Neuronal stem cell (in vitro differentiated cells): ENCODE measurements at regions not wholly inside any gene's neighbourhood (a gene's known extent, or its start where the extent isn't known, plus 50 kb on each side); places are given as distances from the start of the nearest gene placed in this dataset.

Experiments used
- DNase-seq: peaks from one replicate; pipeline ENCODE4 v3.0.0-alpha.2; 2013; ENCODE audit warnings: low spot score
- H2AFZ ChIP-seq: one replicate; pipeline ENCODE4 v1.6.1; 2013; ENCODE audit warnings: mild to moderate bottlenecking, low read length, inconsistent platforms
- H2AK5ac ChIP-seq: 2 replicates; pipeline ENCODE4 v1.6.1; 2013; ENCODE audit warnings: low read depth, mild to moderate bottlenecking, inconsistent platforms, low read length, moderate library complexity, mixed read lengths
- H2BK120ac ChIP-seq: 2 replicates; pipeline ENCODE4 v1.6.1; 2013; ENCODE audit warnings: low read depth, mild to moderate bottlenecking, inconsistent platforms, low read length, moderate library complexity, mixed read lengths
- H2BK12ac ChIP-seq: one replicate; pipeline ENCODE4 v1.6.1; 2013; ENCODE audit warnings: low read length, inconsistent platforms
- H2BK15ac ChIP-seq: 2 replicates; pipeline ENCODE4 v1.6.1; 2013; ENCODE audit warnings: mild to moderate bottlenecking, low read length, inconsistent platforms, mixed read lengths
- H2BK5ac ChIP-seq: one replicate; pipeline ENCODE4 v1.6.1; 2013; ENCODE audit warnings: inconsistent platforms, mild to moderate bottlenecking, low read length, moderate library complexity
- H3K14ac ChIP-seq: one replicate; pipeline ENCODE4 v1.6.1; 2013; ENCODE audit warnings: low read length, inconsistent platforms
- H3K18ac ChIP-seq: 2 replicates; pipeline ENCODE4 v1.6.1; 2013; ENCODE audit warnings: low read length, inconsistent platforms
- H3K23ac ChIP-seq: 2 replicates; pipeline ENCODE4 v1.6.1; 2013; ENCODE audit warnings: low read depth, mild to moderate bottlenecking, mixed read lengths, low read length, inconsistent platforms; ENCODE audit not compliant: poor library complexity
- H3K27ac ChIP-seq: replicated peaks from 3 replicates; pipeline ENCODE4 v1.5.1; 2013; ENCODE audit warnings: low read length, inconsistent platforms
- H3K27me3 ChIP-seq, 3 experiments: 2 replicates each; pipeline ENCODE4 v1.6.1; 2013; ENCODE audit warnings: low read length in 3 of 3, mild to moderate bottlenecking in 2 of 3, inconsistent platforms in 1 of 3, low read depth in 1 of 3, mixed read lengths in 1 of 3, moderate library complexity in 1 of 3; ENCODE audit not compliant: control insufficient read depth in 3 of 3, insufficient read depth in 3 of 3
- H3K36me3 ChIP-seq, 2 donors: replicated peaks in 1 of 2; 2 replicates each; pipeline ENCODE4 v1.6.1; 2013; ENCODE audit warnings: low read length in 2 of 2; ENCODE audit not compliant: control insufficient read depth in 2 of 2, insufficient read depth in 2 of 2
- H3K4ac ChIP-seq: 2 replicates; pipeline ENCODE4 v1.6.1; 2013; ENCODE audit warnings: inconsistent platforms, mild to moderate bottlenecking, low read length, moderate library complexity
- H3K4me1 ChIP-seq, 2 donors: 1 replicate in 1 of 2; 2 replicates in 1 of 2; pipeline ENCODE4 v1.6.1; 2013; ENCODE audit warnings: low read length in 2 of 2, low read depth in 1 of 2; ENCODE audit not compliant: control insufficient read depth in 2 of 2, insufficient read depth in 1 of 2
- H3K4me2 ChIP-seq: one replicate; pipeline ENCODE4 v1.6.1; 2013; ENCODE audit warnings: mild to moderate bottlenecking, low read length, inconsistent platforms; ENCODE audit not compliant: insufficient read depth, poor library complexity, severe bottlenecking
- H3K4me3 ChIP-seq, 2 donors: 2 replicates each; pipeline ENCODE4 v1.5.1; 2013; ENCODE audit warnings: low read length in 2 of 2, mild to moderate bottlenecking in 2 of 2, inconsistent platforms in 1 of 2, moderate library complexity in 1 of 2
- H3K79me1 ChIP-seq: one replicate; pipeline ENCODE4 v1.6.1; 2013; ENCODE audit warnings: low read depth, mild to moderate bottlenecking, inconsistent platforms, low read length, moderate library complexity
- H3K9ac ChIP-seq: one replicate; pipeline ENCODE4 v1.6.1; 2013; ENCODE audit warnings: mild to moderate bottlenecking, low read depth, low read length, inconsistent platforms; ENCODE audit not compliant: poor library complexity
- H3K9me3 ChIP-seq, 2 donors: replicated peaks in 1 of 2; 2 replicates each; pipeline versions ENCODE3 to v1.6.1; 2013; ENCODE audit warnings: low read length in 2 of 2, mild to moderate bottlenecking in 2 of 2, inconsistent platforms in 1 of 2, low read depth in 1 of 2, mixed read lengths in 1 of 2, moderate library complexity in 1 of 2; ENCODE audit not compliant: control insufficient read depth in 2 of 2, insufficient read depth in 1 of 2
- H4K8ac ChIP-seq: one replicate; pipeline ENCODE4 v1.6.1; 2013; ENCODE audit warnings: low read depth, mild to moderate bottlenecking, inconsistent platforms, low read length, moderate library complexity
- H4K91ac ChIP-seq: one replicate; pipeline ENCODE4 v1.6.1; 2013; ENCODE audit warnings: low read length, low read depth, mild to moderate bottlenecking, inconsistent platforms; ENCODE audit not compliant: poor library complexity
- WGBS, 2 donors: extraction: QIAGEN DNeasy Blood & Tissue Kit; methylation state at CpG; one replicate each; pipeline ENCODE4 v1.1.7; 2013; ENCODE audit warnings: missing lambda C conversion rate in 2 of 2, mixed read lengths in 1 of 2; ENCODE audit not compliant: insufficient read length in 2 of 2, insufficient replicate concordance in 1 of 2; ENCODE audit errors: extremely low coverage in 2 of 2; 5-methylcytosine and 5-hydroxymethylcytosine counted together

DNA sequence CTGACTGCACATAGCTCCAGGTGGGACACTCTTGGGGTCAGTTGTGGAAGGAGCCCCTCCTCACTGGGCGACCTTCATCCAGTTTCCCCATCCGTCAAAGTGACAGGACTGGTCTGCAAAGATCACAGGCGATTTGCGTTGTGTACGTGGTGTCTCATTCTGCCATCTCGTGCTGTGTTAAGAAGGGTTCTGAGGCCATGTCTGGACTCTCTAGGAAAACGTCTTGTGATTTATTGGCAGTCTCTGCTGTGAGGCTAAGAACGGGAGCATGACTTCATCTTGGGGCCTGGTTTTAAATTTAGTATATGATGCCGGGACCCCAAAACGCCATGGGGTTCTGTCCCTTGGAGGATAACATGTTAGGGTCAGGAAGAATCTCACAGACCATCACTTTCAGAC lies 65.2 kb upstream of the CIBAR2 start:
- Histone ChIP-seq H3K27me3 (no peaks in the 10 kb centered on the region), H3K18ac (no peak overlapping the region), H3K23ac (no peak overlapping the region), H2BK5ac (no peak overlapping the region), H4K91ac (no peak overlapping the region), H3K4ac (no peak overlapping the region), H4K8ac (no peak overlapping the region), H3K9ac (no peak overlapping the region), H3K4me1 (peaks cover 8 to 37% of the 10 kb centered on the region in 2 donors), H2AK5ac (peak overlapping the region; percentile 76), H2BK120ac (no peak overlapping the region), H2AFZ (no peak overlapping the region), H2BK12ac (no peak overlapping the region), H2BK15ac (peak overlapping the region; percentile 72), H3K36me3 (no peaks in the 10 kb centered on the region), H3K79me1 (peaks cover 3% of the 10 kb centered on the region), H3K4me2 (no peak overlapping the region), H3K4me3 (no peak overlapping the region), H3K14ac (no peak overlapping the region), H3K9me3 (no peaks in the 10 kb centered on the region), H3K27ac (no peak overlapping the region)
- WGBS, 2 donors: no CpG with 5 or more reads among the region's 10 CpGs
- no peak for DNase-seq

DNA sequence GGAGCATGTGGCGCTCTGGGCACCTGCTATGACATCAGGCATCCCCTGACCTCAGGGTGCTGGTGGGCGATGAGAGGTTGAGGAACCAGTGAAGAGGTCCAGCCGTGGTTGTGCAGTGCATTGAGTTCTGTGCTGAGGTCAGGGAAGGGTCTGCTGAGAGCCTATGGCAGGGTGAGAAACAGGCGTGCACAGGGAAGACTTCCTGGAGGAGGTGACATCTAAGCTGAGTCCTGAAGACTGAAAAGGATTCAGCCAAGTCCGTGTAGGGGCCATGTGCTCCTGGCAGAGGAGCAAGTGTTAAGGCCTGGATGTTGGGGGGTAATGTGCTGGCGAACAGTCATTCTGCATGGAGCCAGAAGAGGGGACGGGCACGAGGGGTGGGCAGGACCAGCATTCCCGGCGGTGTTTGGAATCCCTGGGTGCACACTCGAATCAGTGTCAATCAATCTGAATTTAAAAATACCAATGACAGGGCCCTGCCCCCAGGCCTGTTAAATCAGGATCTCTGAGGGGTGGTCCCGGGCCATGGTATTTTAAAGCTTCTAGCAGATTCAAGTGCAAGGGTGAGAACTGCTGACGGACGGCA lies 65.8 kb upstream of the CIBAR2 start:
- no peak overlapping the region for H3K23ac ChIP-seq
- H3K9me3 ChIP-seq: peaks cover 0 to 4% of the 10 kb centered on the region in 2 donors
- peak overlapping the region; percentile 72 for H2BK15ac ChIP-seq
- no peak overlapping the region for H3K27ac ChIP-seq
- WGBS, 2 donors: no CpG with 5 or more reads among the region's 14 CpGs
- H3K4me2 ChIP-seq: no peak overlapping the region
- peaks cover 3 to 5% of the 10 kb centered on the region in 2 donors for H3K36me3 ChIP-seq
- H3K14ac ChIP-seq: no peak overlapping the region
- no peak overlapping the region for H3K9ac ChIP-seq
- peak overlapping the region; percentile 76 for H2AK5ac ChIP-seq
- peak overlapping the region; percentile 45 for H3K18ac ChIP-seq
- no peak overlapping the region for H2BK5ac ChIP-seq
- no peak overlapping the region for H2AFZ ChIP-seq
- peak overlapping the region in 1 of 2 donors; percentile 22 for H3K4me3 ChIP-seq
- peaks cover 6 to 32% of the 10 kb centered on the region in 2 donors for H3K4me1 ChIP-seq
- peaks cover 3% of the 10 kb centered on the region for H3K79me1 ChIP-seq
- peak overlapping the region; percentile 33 for H2BK12ac ChIP-seq
- H4K91ac ChIP-seq: no peak overlapping the region
- no peak overlapping the region for H3K4ac ChIP-seq
- H4K8ac ChIP-seq: no peak overlapping the region
- H2BK120ac ChIP-seq: no peak overlapping the region
- no peaks in the 10 kb centered on the region for H3K27me3 ChIP-seq
- DNase-seq: no peak

DNA sequence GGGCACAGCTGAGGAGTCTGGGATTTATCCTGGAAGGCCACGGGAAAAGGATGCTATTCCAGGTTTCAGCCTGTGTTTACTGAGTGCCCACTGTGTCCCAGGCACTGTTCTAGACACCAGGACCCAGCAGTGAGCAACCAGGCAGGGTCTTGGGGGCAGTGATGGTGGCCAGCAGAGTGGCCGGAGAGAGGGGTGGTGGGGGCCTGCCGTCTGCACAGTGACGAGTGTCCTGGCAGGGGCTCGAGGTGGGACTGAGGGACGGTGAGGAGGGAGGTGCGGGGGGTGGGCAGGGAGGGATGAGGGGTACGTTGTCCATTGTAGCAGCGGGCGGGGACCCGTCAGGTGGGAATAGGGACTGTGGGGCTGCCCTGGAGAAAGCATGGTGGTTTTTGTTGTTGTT lies 66.3 kb upstream of the CIBAR2 start:
- H3K27me3 ChIP-seq: no peaks in the 10 kb centered on the region
- DNase-seq: no peak

DNA sequence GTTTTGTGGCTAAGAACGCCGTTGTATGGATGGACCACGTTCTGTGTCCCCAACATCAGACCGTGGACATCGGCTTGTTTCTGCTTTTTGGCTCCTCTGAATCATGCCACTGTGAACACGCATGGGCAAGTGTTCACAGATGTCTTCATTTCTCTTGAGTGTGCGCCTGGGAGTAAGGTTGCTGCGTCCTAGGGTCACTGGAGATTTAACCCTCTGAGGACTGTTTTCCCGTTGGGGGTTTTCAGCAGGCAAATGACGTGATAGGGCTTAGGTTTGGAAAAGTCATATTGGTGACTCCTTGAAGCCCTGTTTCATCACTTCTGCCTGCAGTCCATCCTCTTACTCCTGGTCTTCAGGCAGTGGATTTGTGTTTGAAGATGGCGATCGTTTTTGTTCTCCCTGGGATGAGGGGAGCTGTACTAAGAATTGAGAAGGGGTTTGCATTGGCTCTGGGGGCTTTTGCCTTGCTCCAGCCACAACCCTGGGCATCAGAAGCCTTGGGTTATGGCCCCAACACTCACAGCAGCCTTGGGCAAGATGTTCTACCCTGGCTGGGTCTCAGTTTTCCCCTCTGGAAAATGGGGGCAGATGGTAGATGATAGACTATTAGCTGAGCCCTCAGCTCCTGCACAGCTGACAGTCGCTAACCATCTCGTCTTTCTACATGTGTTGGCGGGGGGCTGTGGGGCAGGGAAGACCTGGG lies 67.2 kb upstream of the CIBAR2 start:
- no CpG with 5 or more reads among the region's 15 CpGs for WGBS, 2 donors
- Histone ChIP-seq H4K91ac (no peak overlapping the region), H3K23ac (no peak overlapping the region), H3K36me3 (peaks cover 3 to 10% of the 10 kb centered on the region in 2 donors), H3K9me3 (peaks cover 10% of the 10 kb centered on the region in 2 donors), H2BK120ac (no peak overlapping the region), H2BK12ac (peak overlapping the region; percentile 11), H3K4me1 (peaks cover 2 to 20% of the 10 kb centered on the region in 2 donors), H3K27ac (no peak overlapping the region), H3K4ac (no peak overlapping the region), H3K79me1 (peaks cover 3% of the 10 kb centered on the region), H2AK5ac (peak overlapping the region; percentile 22), H3K4me2 (no peak overlapping the region), H3K9ac (no peak overlapping the region), H2BK5ac (peak overlapping the region; percentile 7), H2AFZ (no peak overlapping the region), H4K8ac (no peak overlapping the region), H3K27me3 (no peaks in the 10 kb centered on the region), H3K14ac (peak overlapping the region; percentile 33), H2BK15ac (no peak overlapping the region), H3K4me3 (no peak overlapping the region), H3K18ac (no peak overlapping the region)
- no peak for DNase-seq

More for the DNA sequence above, 66.3 kb upstream of the CIBAR2 start:
- Histone ChIP-seq H2BK5ac (no peak overlapping the region), H2AK5ac (peak overlapping the region; percentile 43), H3K4me2 (no peak overlapping the region), H3K9ac (no peak overlapping the region), H3K4me3 (no peak overlapping the region), H2BK120ac (no peak overlapping the region), H3K18ac (peak overlapping the region; percentile 23), H3K14ac (no peak overlapping the region), H3K4ac (no peak overlapping the region), H3K23ac (no peak overlapping the region), H3K4me1 (peaks cover 6 to 28% of the 10 kb centered on the region in 2 donors), H3K9me3 (peaks cover under 1 to 5% of the 10 kb centered on the region in 2 donors), H3K36me3 (peaks cover 3 to 5% of the 10 kb centered on the region in 2 donors), H4K8ac (no peak overlapping the region), H3K27ac (no peak overlapping the region), H2BK12ac (no peak overlapping the region), H2BK15ac (no peak overlapping the region), H2AFZ (no peak overlapping the region), H3K79me1 (peaks cover 3% of the 10 kb centered on the region), H4K91ac (no peak overlapping the region)
- WGBS, 2 donors: no CpG with 5 or more reads among the region's 11 CpGs
